Testis (tissue), 2 donors: ENCODE measurements at regions not wholly inside any gene's neighbourhood (a gene's known extent, or its start where the extent isn't known, plus 50 kb on each side); places are given as distances from the start of the nearest gene placed in this dataset.
"Not testable (repeated sequence)": the region's sequence is repeated elsewhere in the genome, so short reads cannot be mapped to it uniquely, and the experiment has no call there.

Source experiments
- DNase-seq: peaks from one replicate; pipeline ENCODE4 v3.0.0-alpha.2; 2019
- H3K27ac ChIP-seq, 2 donors: fragments of 200-600 bp; sonication (generic); one replicate each; pipeline ENCODE4 v1.5.1; 2019
- H3K27me3 ChIP-seq: fragments of 200-600 bp; sonication (generic); one replicate; pipeline ENCODE4 v1.5.1; 2019
- H3K36me3 ChIP-seq: fragments of 200-600 bp; sonication (generic); one replicate; pipeline ENCODE4 v1.5.1; 2017; ENCODE audit warnings: low read depth; ENCODE audit errors: missing control alignments
- H3K4me1 ChIP-seq: fragments of 200-600 bp; sonication (generic); one replicate; pipeline ENCODE4 v1.5.1; 2019
- H3K4me3 ChIP-seq, 2 donors: fragments of 200-600 bp; sonication (generic); one replicate each; pipeline ENCODE4 v1.5.1; 2017 to 2019
- H3K9me3 ChIP-seq: fragments of 200-600 bp; sonication (generic); one replicate; pipeline ENCODE4 v1.5.1; 2017
- CTCF ChIP-seq, 3 experiments: fragments of 450-650 bp in 2 of 3; fragments of 200-600 bp in 1 of 3; sonication (generic) in 1 of 3; IDR thresholded peaks; one replicate each; pipeline ENCODE4 v1.5.1; 2016 to 2019; ENCODE audit warnings: antibody characterized with exemption in 3 of 3, mild to moderate bottlenecking in 2 of 3, moderate library complexity in 1 of 3
- POLR2A ChIP-seq: fragments of 450-650 bp; IDR thresholded peaks from one replicate; pipeline ENCODE4 v1.6.1; 2017; ENCODE audit warnings: antibody characterized with exemption, mild to moderate bottlenecking, moderate library complexity
- WGBS, 2 donors: methylation state at CpG; one replicate each; pipeline ENCODE4 v1.1.5; 2018; 5-methylcytosine and 5-hydroxymethylcytosine counted together
- intact Hi-C: fragments of 100-400 bp; cut with DNase I; formaldehyde crosslinking; loops from one replicate; pipeline ENCODE4 v1.15.1; 2023; ENCODE audit warnings: low total_unique reads

GRCh38 chrX:42832764-42833549, 55.0 kb upstream of the PPP1R2C start:
- no peak overlapping the region for H3K27ac ChIP-seq
- H3K9me3 ChIP-seq = no peaks in the 10 kb centered on the region
- intact Hi-C loops = no loop called here
- DNase-seq = no peak
- no peaks in the 10 kb centered on the region for H3K27me3 ChIP-seq
- no peaks in the 10 kb centered on the region for H3K36me3 ChIP-seq
- H3K4me3 ChIP-seq = no peak overlapping the region
- H3K4me1 ChIP-seq = no peaks in the 10 kb centered on the region
- TF ChIP-seq POLR2A (no peak), CTCF (IDR thresholded peaks at IDR 0.05) (no peak)
- 70 to 88% methylated on average over 5 of the region's 5 CpGs for WGBS, 2 donors

GRCh38 chrX:42833550-42833940, 55.6 kb upstream of the PPP1R2C start:
- H3K27me3 ChIP-seq, intact Hi-C loops, H3K36me3 ChIP-seq, H3K27ac ChIP-seq, H3K4me1 ChIP-seq, H3K4me3 ChIP-seq, H3K9me3 ChIP-seq, DNase-seq: not testable (repeated sequence)
- WGBS, 2 donors = 27 to 54% methylated on average over 2 to 4 of the region's 4 CpGs

GRCh38 chrX:42837101-42837726, 59.3 kb upstream of the PPP1R2C start:
- Histone ChIP-seq H3K4me3 (no peak overlapping the region), H3K27ac (no peak overlapping the region), H3K27me3 (no peaks in the 10 kb centered on the region), H3K9me3 (no peaks in the 10 kb centered on the region), H3K36me3 (no peaks in the 10 kb centered on the region), H3K4me1 (no peaks in the 10 kb centered on the region)
- no peak for DNase-seq
- WGBS, 2 donors = 62 to 68% methylated on average over 4 of the region's 4 CpGs
- intact Hi-C loops = no loop called here
- TF ChIP-seq CTCF (IDR thresholded peaks at IDR 0.05) (no peak), POLR2A (no peak)

GRCh38 chrX:42837747-42838146, 59.8 kb upstream of the PPP1R2C start:
- H3K4me3 ChIP-seq = no peak overlapping the region
- no peak overlapping the region for H3K27ac ChIP-seq
- intact Hi-C loops = no loop called here
- H3K27me3 ChIP-seq = no peaks in the 10 kb centered on the region
- DNase-seq = no peak
- TF ChIP-seq CTCF (IDR thresholded peaks at IDR 0.05) = no peak
- TF ChIP-seq POLR2A = no peak
- no peaks in the 10 kb centered on the region for H3K4me1 ChIP-seq
- H3K36me3 ChIP-seq = no peaks in the 10 kb centered on the region
- no peaks in the 10 kb centered on the region for H3K9me3 ChIP-seq

GRCh38 chrX:42839632-42840031, 61.7 kb upstream of the PPP1R2C start:
- Histone ChIP-seq H3K4me3 (no peak overlapping the region), H3K27me3 (no peaks in the 10 kb centered on the region), H3K27ac (no peak overlapping the region), H3K4me1 (no peaks in the 10 kb centered on the region), H3K36me3 (no peaks in the 10 kb centered on the region), H3K9me3 (no peaks in the 10 kb centered on the region)
- TF ChIP-seq POLR2A (no peak), CTCF (IDR thresholded peaks at IDR 0.05) (no peak)
- DNase-seq = no peak
- intact Hi-C loops = no loop called here
